Thyroid gland (tissue), 4 donors: ENCODE measurements at regions not wholly inside any gene's neighbourhood (a gene's known extent, or its start where the extent isn't known, plus 50 kb on each side); places are given as distances from the start of the nearest gene placed in this dataset.

Experiments used
- DNase-seq, 2 donors: peaks; one replicate each; pipeline ENCODE4 v3.0.0-alpha.2; 2019
- H3K27ac ChIP-seq, 3 donors: fragments of 200-600 bp; sonication (generic); 1 replicate in 2 of 3; 2 replicates in 1 of 3; pipeline ENCODE4 v1.5.1; 2016 to 2019; ENCODE audit warnings: mild to moderate bottlenecking in 1 of 3, moderate library complexity in 1 of 3
- H3K27me3 ChIP-seq: fragments of 200-600 bp; sonication (generic); one replicate; pipeline ENCODE4 v1.5.1; 2019
- H3K36me3 ChIP-seq, 2 donors: fragments of 200-600 bp; sonication (generic); one replicate each; pipeline ENCODE4 v1.5.1; 2016 to 2019
- H3K4me1 ChIP-seq, 2 donors: fragments of 200-600 bp; sonication (generic); one replicate each; pipeline ENCODE4 v1.5.1; 2017 to 2019
- H3K4me3 ChIP-seq, 3 donors: fragments of 200-600 bp; sonication (generic); replicated peaks in 1 of 3; 1 replicate in 2 of 3; 2 replicates in 1 of 3; pipeline ENCODE4 v1.5.1; 2016; ENCODE audit warnings: mild to moderate bottlenecking in 1 of 3
- H3K9me3 ChIP-seq: fragments of 200-600 bp; sonication (generic); one replicate; pipeline ENCODE4 v1.5.1; 2017
- CTCF ChIP-seq, 6 experiments: fragments of 200-600 bp in 3 of 6; fragments of 450-650 bp in 3 of 6; sonication (generic) in 3 of 6; IDR thresholded peaks; one replicate each; pipeline ENCODE4 v1.5.1; 2016 to 2019; ENCODE audit warnings: antibody characterized with exemption in 6 of 6, mild to moderate bottlenecking in 2 of 6, inconsistent platforms in 1 of 6, moderate library complexity in 1 of 6
- POLR2A ChIP-seq, 2 donors: fragments of 450-650 bp; IDR thresholded peaks; one replicate each; pipeline ENCODE4 v1.6.1; 2017; ENCODE audit warnings: antibody characterized with exemption in 2 of 2, mild to moderate bottlenecking in 2 of 2, moderate library complexity in 1 of 2
- WGBS, 2 donors: methylation state at CpG; one replicate each; pipeline ENCODE4 v1.1.5; 2017; 5-methylcytosine and 5-hydroxymethylcytosine counted together
- intact Hi-C: fragments of 100-400 bp; cut with DNase I; formaldehyde crosslinking; loops from one replicate; pipeline ENCODE4 v1.15.1; 2023

- TF ChIP-seq POLR2A (IDR thresholded peaks at IDR 0.05) = no peak
- TF ChIP-seq CTCF (IDR thresholded peaks at IDR 0.05) = no peak
- H3K9me3 ChIP-seq = no peaks in the 10 kb centered on the region
- no peaks in the 10 kb centered on the region for H3K36me3 ChIP-seq
- intact Hi-C loops = no loop called here
- H3K27ac ChIP-seq = no peak overlapping the region
- WGBS, 2 donors = 80 to 99% methylated on average over 13 to 18 of the region's 18 CpGs
- DNase-seq = no peak
- H3K4me1 ChIP-seq = peaks cover 17 to 37% of the 10 kb centered on the region in 2 donors
- H3K27me3 ChIP-seq = no peaks in the 10 kb centered on the region
- H3K4me3 ChIP-seq = no peak overlapping the region
These were observed 315.6 kb downstream of the SEC14L1 start for GRCh38 chr17:77456271-77456950.

GRCh38 chr17:77456951-77457548 lies 316.3 kb downstream of the SEC14L1 start:
- H3K4me3 ChIP-seq = no peak overlapping the region
- WGBS, 2 donors = 89 to 94% methylated on average over 6 to 10 of the region's 18 CpGs
- intact Hi-C loops = no loop called here

GRCh38 chr17:77457572-77458201 lies 316.9 kb downstream of the SEC14L1 start:
- WGBS, 2 donors = 77 to 86% methylated on average over 14 of the region's 14 CpGs
- DNase-seq = no peak
- H3K4me1 ChIP-seq = peaks cover 17 to 35% of the 10 kb centered on the region in 2 donors

More at GRCh38 chr17:77456951-77457548, 316.3 kb downstream of the SEC14L1 start:
- no peak for DNase-seq
- H3K27ac ChIP-seq = no peak overlapping the region
- H3K27me3 ChIP-seq = no peaks in the 10 kb centered on the region
- no peak for TF ChIP-seq CTCF (IDR thresholded peaks at IDR 0.05)
- no peaks in the 10 kb centered on the region for H3K9me3 ChIP-seq
- H3K4me1 ChIP-seq = peaks cover 14 to 38% of the 10 kb centered on the region in 2 donors
- H3K36me3 ChIP-seq = no peaks in the 10 kb centered on the region

GRCh38 chr17:77458202-77459017 lies 317.6 kb downstream of the SEC14L1 start:
- TF ChIP-seq POLR2A (IDR thresholded peaks at IDR 0.05) (no peak), CTCF (IDR thresholded peaks at IDR 0.05) (no peak)
- 72 to 74% methylated on average over 14 to 21 of the region's 21 CpGs for WGBS, 2 donors
- intact Hi-C loops = no loop called here
- Histone ChIP-seq H3K9me3 (no peaks in the 10 kb centered on the region), H3K27ac (no peak overlapping the region), H3K4me1 (peaks cover 18 to 32% of the 10 kb centered on the region in 2 donors), H3K27me3 (no peaks in the 10 kb centered on the region), H3K4me3 (no peak overlapping the region), H3K36me3 (no peaks in the 10 kb centered on the region)
- DNase-seq = no peak

More at GRCh38 chr17:77457572-77458201, 316.9 kb downstream of the SEC14L1 start:
- H3K4me3 ChIP-seq = no peak overlapping the region
- no peaks in the 10 kb centered on the region for H3K9me3 ChIP-seq
- H3K27ac ChIP-seq = no peak overlapping the region
- H3K27me3 ChIP-seq = no peaks in the 10 kb centered on the region
- intact Hi-C loops = no loop called here
- TF ChIP-seq CTCF (IDR thresholded peaks at IDR 0.05) = no peak
- no peak for TF ChIP-seq POLR2A (IDR thresholded peaks at IDR 0.05)
- no peaks in the 10 kb centered on the region for H3K36me3 ChIP-seq
